H1 (cell line): ENCODE measurements at regions not wholly inside any gene's neighbourhood (a gene's known extent, or its start where the extent isn't known, plus 50 kb on each side); places are given as distances from the start of the nearest gene placed in this dataset.

Source experiments
- ATF3 ChIP-seq: IDR thresholded peaks from 2 replicates; pipeline ENCODE4 v1.6.1; 2011; ENCODE audit warnings: low read depth, mild to moderate bottlenecking, low read length; ENCODE audit not compliant: insufficient read depth
- CEBPB ChIP-seq: IDR thresholded peaks from 2 replicates; pipeline ENCODE4 v1.6.1; 2012; ENCODE audit warnings: low read depth, low read length
- CHD7 ChIP-seq: fragments of 300-600 bp; sonication (generic); IDR thresholded peaks from 2 replicates; pipeline ENCODE4 v1.7.1; 2012; ENCODE audit warnings: low read length, moderate library complexity, mild to moderate bottlenecking, inconsistent platforms; ENCODE audit not compliant: insufficient replicate concordance
- HDAC2 ChIP-seq, 2 experiments: fragments of 300-600 bp in 1 of 2; sonication (generic) in 1 of 2; IDR thresholded peaks; 2 replicates each; pipeline ENCODE4 v1.6.1; 2011 to 2012; ENCODE audit warnings: low read depth in 2 of 2, low read length in 2 of 2, mild to moderate bottlenecking in 2 of 2, moderate library complexity in 2 of 2, borderline replicate concordance in 1 of 2, inconsistent platforms in 1 of 2
- NRF1 ChIP-seq: IDR thresholded peaks from 2 replicates; pipeline ENCODE4 v1.6.1; 2011; ENCODE audit warnings: mild to moderate bottlenecking, low read depth, low read length, improper control_type of control experiment
- RBBP5 ChIP-seq: IDR thresholded peaks from 2 replicates; pipeline ENCODE4 v1.7.1; 2012; ENCODE audit warnings: low read depth, mild to moderate bottlenecking, inconsistent platforms, low read length, moderate library complexity, borderline replicate concordance
- SIRT6 ChIP-seq: IDR thresholded peaks from one replicate; pipeline ENCODE4 v1.7.1; 2012; ENCODE audit warnings: low read length, inconsistent platforms
- SP1 ChIP-seq: IDR thresholded peaks from 2 replicates; pipeline ENCODE4 v1.6.1; 2011; ENCODE audit warnings: low read depth, low read length
- TEAD4 ChIP-seq: IDR thresholded peaks from 2 replicates; pipeline ENCODE4 v1.6.1; 2012; ENCODE audit warnings: low read depth, low read length, inconsistent platforms, mixed read lengths

- no peak for TF ChIP-seq RBBP5
- peak; percentile 56 for TF ChIP-seq CHD7
- peak; percentile 54; the same call in 1 of the 2 replicates for TF ChIP-seq SP1
- no peak for TF ChIP-seq ATF3
- no peak for TF ChIP-seq HDAC2 (IDR thresholded peaks at IDR 0.05; ENCODE audit: borderline replicate concordance in 1 of 2, low read depth in 2 of 2, low read length in 2 of 2)
- no peak for TF ChIP-seq TEAD4
- TF ChIP-seq CEBPB = no peak
- TF ChIP-seq SIRT6 = no peak
- TF ChIP-seq NRF1 = no peak
Measured at GRCh38 chr2:8239531-8240088, 442.2 kb upstream of the ID2 start (continued).
